ENCODE measurements at regions not wholly inside any gene's neighbourhood (a gene's known extent, or its start where the extent isn't known, plus 50 kb on each side); places are given as distances from the start of the nearest gene placed in this dataset.

GRCh38 chr5:124677374-124678351 is 68.8 kb downstream of the ZNF608 start:
- Histone ChIP-seq H3K9me3 (ENCODE audit: control insufficient read depth in 2 of 2, insufficient read depth in 1 of 2, low read depth in 1 of 2, low read length in 1 of 2) (no peaks in the 10 kb centered on the region), H3K27ac (ENCODE audit: low read depth in 2 of 2, low read length in 1 of 2) (no peak overlapping the region), H3K36me3 (ENCODE audit: control insufficient read depth in 2 of 2, insufficient read depth in 2 of 2, low read length in 1 of 2) (peaks cover 0 to 2% of the 10 kb centered on the region in 2 donors), H3K4me1 (ENCODE audit: control insufficient read depth in 2 of 2, insufficient read depth in 2 of 2, low read length in 1 of 2) (peaks cover 0 to 3% of the 10 kb centered on the region in 2 donors), H3K4me3 (ENCODE audit: low read depth in 1 of 2, low read length in 2 of 2) (no peak overlapping the region), H3K27me3 (ENCODE audit: control insufficient read depth in 1 of 2, insufficient read depth in 2 of 2, low read length in 2 of 2) (no peaks in the 10 kb centered on the region)
- WGBS, 2 donors: 53 to 58% methylated on average over 9 of the region's 9 CpGs

GRCh38 chr5:124675931-124676846 is 70.2 kb downstream of the ZNF608 start:
- WGBS, 2 donors: 70 to 83% methylated on average over 6 of the region's 6 CpGs

GRCh38 chr5:124671193-124671592 is 75.2 kb downstream of the ZNF608 start:
- no peaks in the 10 kb centered on the region for H3K9me3 ChIP-seq (ENCODE audit: control insufficient read depth in 2 of 2, insufficient read depth in 1 of 2, low read depth in 1 of 2, low read length in 1 of 2)
- no peaks in the 10 kb centered on the region for H3K4me1 ChIP-seq (ENCODE audit: control insufficient read depth in 2 of 2, insufficient read depth in 2 of 2, low read length in 1 of 2)
- no peaks in the 10 kb centered on the region for H3K27me3 ChIP-seq (ENCODE audit: control insufficient read depth in 1 of 2, insufficient read depth in 2 of 2, low read length in 2 of 2)
- H3K36me3 ChIP-seq (ENCODE audit: control insufficient read depth in 2 of 2, insufficient read depth in 2 of 2, low read length in 1 of 2): peaks cover 0 to 2% of the 10 kb centered on the region in 2 donors
- no peak overlapping the region for H3K4me3 ChIP-seq (ENCODE audit: low read depth in 1 of 2, low read length in 2 of 2)
- 50 to 84% methylated on average over 1 of the region's 1 CpG for WGBS, 2 donors
- no peak overlapping the region for H3K27ac ChIP-seq (ENCODE audit: low read depth in 2 of 2, low read length in 1 of 2)

More at GRCh38 chr5:124675931-124676846, 70.2 kb downstream of the ZNF608 start:
- no peaks in the 10 kb centered on the region for H3K27me3 ChIP-seq (ENCODE audit: control insufficient read depth in 1 of 2, insufficient read depth in 2 of 2, low read length in 2 of 2)
- peaks cover 0 to 3% of the 10 kb centered on the region in 2 donors for H3K4me1 ChIP-seq (ENCODE audit: control insufficient read depth in 2 of 2, insufficient read depth in 2 of 2, low read length in 1 of 2)
- H3K27ac ChIP-seq (ENCODE audit: low read depth in 2 of 2, low read length in 1 of 2): no peak overlapping the region
- peaks cover 0 to 2% of the 10 kb centered on the region in 2 donors for H3K36me3 ChIP-seq (ENCODE audit: control insufficient read depth in 2 of 2, insufficient read depth in 2 of 2, low read length in 1 of 2)
- no peaks in the 10 kb centered on the region for H3K9me3 ChIP-seq (ENCODE audit: control insufficient read depth in 2 of 2, insufficient read depth in 1 of 2, low read depth in 1 of 2, low read length in 1 of 2)
- no peak overlapping the region for H3K4me3 ChIP-seq (ENCODE audit: low read depth in 1 of 2, low read length in 2 of 2)

GRCh38 chr5:124670722-124671184 is 75.7 kb downstream of the ZNF608 start:
- Histone ChIP-seq H3K9me3 (ENCODE audit: control insufficient read depth in 2 of 2, insufficient read depth in 1 of 2, low read depth in 1 of 2, low read length in 1 of 2) (no peaks in the 10 kb centered on the region), H3K36me3 (ENCODE audit: control insufficient read depth in 2 of 2, insufficient read depth in 2 of 2, low read length in 1 of 2) (peaks cover 0 to 2% of the 10 kb centered on the region in 2 donors), H3K27me3 (ENCODE audit: control insufficient read depth in 1 of 2, insufficient read depth in 2 of 2, low read length in 2 of 2) (no peaks in the 10 kb centered on the region), H3K4me1 (ENCODE audit: control insufficient read depth in 2 of 2, insufficient read depth in 2 of 2, low read length in 1 of 2) (no peaks in the 10 kb centered on the region), H3K27ac (ENCODE audit: low read depth in 2 of 2, low read length in 1 of 2) (no peak overlapping the region), H3K4me3 (ENCODE audit: low read depth in 1 of 2, low read length in 2 of 2) (no peak overlapping the region)
- 31 to 37% methylated on average over 3 of the region's 3 CpGs for WGBS, 2 donors

- no peaks in the 10 kb centered on the region for H3K4me1 ChIP-seq (ENCODE audit: control insufficient read depth in 2 of 2, insufficient read depth in 2 of 2, low read length in 1 of 2)
- H3K4me3 ChIP-seq (ENCODE audit: low read depth in 1 of 2, low read length in 2 of 2): no peak overlapping the region
- H3K9me3 ChIP-seq (ENCODE audit: control insufficient read depth in 2 of 2, insufficient read depth in 1 of 2, low read depth in 1 of 2, low read length in 1 of 2): no peaks in the 10 kb centered on the region
- H3K27ac ChIP-seq (ENCODE audit: low read depth in 2 of 2, low read length in 1 of 2): no peak overlapping the region
- 41 to 49% methylated on average over 7 of the region's 7 CpGs for WGBS, 2 donors
- no peaks in the 10 kb centered on the region for H3K27me3 ChIP-seq (ENCODE audit: control insufficient read depth in 1 of 2, insufficient read depth in 2 of 2, low read length in 2 of 2)
- H3K36me3 ChIP-seq (ENCODE audit: control insufficient read depth in 2 of 2, insufficient read depth in 2 of 2, low read length in 1 of 2): peaks cover 0 to 2% of the 10 kb centered on the region in 2 donors
These were observed 76.3 kb downstream of the ZNF608 start for GRCh38 chr5:124669956-124670721.

GRCh38 chr5:124669300-124669648 is 77.2 kb downstream of the ZNF608 start:
- Histone ChIP-seq H3K36me3 (ENCODE audit: control insufficient read depth in 2 of 2, insufficient read depth in 2 of 2, low read length in 1 of 2) (peaks cover 0 to 2% of the 10 kb centered on the region in 2 donors), H3K27me3 (ENCODE audit: control insufficient read depth in 1 of 2, insufficient read depth in 2 of 2, low read length in 2 of 2) (no peaks in the 10 kb centered on the region), H3K27ac (ENCODE audit: low read depth in 2 of 2, low read length in 1 of 2) (no peak overlapping the region), H3K4me1 (ENCODE audit: control insufficient read depth in 2 of 2, insufficient read depth in 2 of 2, low read length in 1 of 2) (no peaks in the 10 kb centered on the region), H3K4me3 (ENCODE audit: low read depth in 1 of 2, low read length in 2 of 2) (no peak overlapping the region), H3K9me3 (ENCODE audit: control insufficient read depth in 2 of 2, insufficient read depth in 1 of 2, low read depth in 1 of 2, low read length in 1 of 2) (no peaks in the 10 kb centered on the region)
- 74 to 81% methylated on average over 4 of the region's 4 CpGs for WGBS, 2 donors

- no peak overlapping the region for H3K27ac ChIP-seq (ENCODE audit: low read depth in 2 of 2, low read length in 1 of 2)
These were observed 77.8 kb downstream of the ZNF608 start for GRCh38 chr5:124668353-124669299.

GRCh38 chr5:124665625-124666024 is 80.8 kb downstream of the ZNF608 start:
- Histone ChIP-seq H3K4me3 (ENCODE audit: low read depth in 1 of 2, low read length in 2 of 2) (no peak overlapping the region), H3K27me3 (ENCODE audit: control insufficient read depth in 1 of 2, insufficient read depth in 2 of 2, low read length in 2 of 2) (no peaks in the 10 kb centered on the region), H3K27ac (ENCODE audit: low read depth in 2 of 2, low read length in 1 of 2) (no peak overlapping the region), H3K9me3 (ENCODE audit: control insufficient read depth in 2 of 2, insufficient read depth in 1 of 2, low read depth in 1 of 2, low read length in 1 of 2) (no peaks in the 10 kb centered on the region), H3K4me1 (ENCODE audit: control insufficient read depth in 2 of 2, insufficient read depth in 2 of 2, low read length in 1 of 2) (peaks cover 2 to 4% of the 10 kb centered on the region in 2 donors), H3K36me3 (ENCODE audit: control insufficient read depth in 2 of 2, insufficient read depth in 2 of 2, low read length in 1 of 2) (no peaks in the 10 kb centered on the region)

More at GRCh38 chr5:124668353-124669299, 77.8 kb downstream of the ZNF608 start:
- Histone ChIP-seq H3K36me3 (ENCODE audit: control insufficient read depth in 2 of 2, insufficient read depth in 2 of 2, low read length in 1 of 2) (no peaks in the 10 kb centered on the region), H3K4me3 (ENCODE audit: low read depth in 1 of 2, low read length in 2 of 2) (no peak overlapping the region), H3K4me1 (ENCODE audit: control insufficient read depth in 2 of 2, insufficient read depth in 2 of 2, low read length in 1 of 2) (no peaks in the 10 kb centered on the region), H3K9me3 (ENCODE audit: control insufficient read depth in 2 of 2, insufficient read depth in 1 of 2, low read depth in 1 of 2, low read length in 1 of 2) (no peaks in the 10 kb centered on the region), H3K27me3 (ENCODE audit: control insufficient read depth in 1 of 2, insufficient read depth in 2 of 2, low read length in 2 of 2) (no peaks in the 10 kb centered on the region)
- 78 to 87% methylated on average over 7 of the region's 7 CpGs for WGBS, 2 donors

All from esophagus (tissue), 2 donors.